Natural killer cell treated with Interleukin-12 subunit alpha and Interleukin-12 subunit beta and Interleukin-15 and Interleukin-18, amount 100 ng/mL, for 72 hours (primary cell): ENCODE measurements at regions not wholly inside any gene's neighbourhood (a gene's known extent, or its start where the extent isn't known, plus 50 kb on each side); places are given as distances from the start of the nearest gene placed in this dataset.
A peak's percentile ranks its signal among the peaks of the same experiment; 100 is the strongest.

ENCODE experiments used
- ATAC-seq, 2 donors: fragments of 150-1000 bp; cut with Tn5 transposase in 1 of 2; sonication (Bioruptor Pico), chemical (Tn5 transposase) in 1 of 2; 2 replicates each; pipeline ENCODE4 v1.10.0; 2021
- DNase-seq: peaks from one replicate; pipeline ENCODE4 v3.0.0; 2022; ENCODE audit warnings: low spot score
- H3K27ac Mint-ChIP-seq, 2 donors: 1 replicate in 1 of 2; 2 replicates in 1 of 2; pipeline ENCODE4 v1.8.0; 2022; ENCODE audit warnings: mixed read lengths in 2 of 2, mild to moderate bottlenecking in 1 of 2, moderate library complexity in 1 of 2
- H3K27me3 Mint-ChIP-seq, 2 donors: 1 replicate in 1 of 2; 2 replicates in 1 of 2; pipeline ENCODE4 v1.8.0; 2022; ENCODE audit warnings: mixed read lengths in 2 of 2
- H3K36me3 Mint-ChIP-seq: one replicate; pipeline ENCODE4 v1.8.0; 2022; ENCODE audit warnings: mixed read lengths
- H3K4me1 Mint-ChIP-seq, 2 donors: 1 replicate in 1 of 2; 2 replicates in 1 of 2; pipeline ENCODE4 v1.8.0; 2022; ENCODE audit warnings: low read depth in 2 of 2, mixed read lengths in 2 of 2, mild to moderate bottlenecking in 1 of 2
- H3K4me3 Mint-ChIP-seq: one replicate; pipeline ENCODE4 v1.8.0; 2022; ENCODE audit warnings: mixed read lengths
- H3K9me3 Mint-ChIP-seq: 2 replicates; pipeline ENCODE4 v1.8.0; 2022; ENCODE audit warnings: mixed read lengths

DNA sequence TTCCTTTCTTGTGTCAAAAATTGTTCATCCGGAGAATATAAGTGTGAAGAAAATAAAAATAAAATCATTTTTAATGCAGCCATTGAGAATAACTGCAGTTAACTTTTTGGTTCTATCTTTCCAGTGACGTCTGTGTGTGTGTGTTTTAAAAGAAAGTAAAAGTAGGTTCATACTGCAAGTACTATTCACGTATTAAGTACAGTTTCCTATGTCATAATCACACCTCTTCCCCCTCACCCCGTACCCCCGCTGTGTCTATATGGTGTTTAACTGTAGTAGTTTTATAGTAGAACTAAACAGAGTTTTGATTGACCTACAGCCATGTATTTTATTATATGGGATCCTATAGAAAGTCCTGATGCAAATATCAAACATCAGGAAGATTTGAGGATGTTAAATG lies 78.5 kb upstream of the CLCN4 start:
- Mint-ChIP-seq H3K36me3 (no peaks in the 10 kb centered on the region), H3K4me1 (peaks cover 5 to 7% of the 10 kb centered on the region in 2 donors), H3K9me3 (no peaks in the 10 kb centered on the region), H3K4me3 (no peak overlapping the region), H3K27me3 (no peaks in the 10 kb centered on the region), H3K27ac (peak overlapping the region in 1 of 2 donors; percentile 33)
- DNase-seq = no peak
- ATAC-seq = no peak

- peaks cover 8 to 9% of the 10 kb centered on the region in 2 donors for H3K4me1 Mint-ChIP-seq
- no peak overlapping the region for H3K4me3 Mint-ChIP-seq
- H3K27me3 Mint-ChIP-seq = no peaks in the 10 kb centered on the region
- ATAC-seq (no peak), DNase-seq (no peak)
- H3K27ac Mint-ChIP-seq = no peak overlapping the region
- H3K36me3 Mint-ChIP-seq = no peaks in the 10 kb centered on the region
- no peaks in the 10 kb centered on the region for H3K9me3 Mint-ChIP-seq
These were observed 77.5 kb upstream of the CLCN4 start for GRCh38 chrX:10079231-10079630.

DNA sequence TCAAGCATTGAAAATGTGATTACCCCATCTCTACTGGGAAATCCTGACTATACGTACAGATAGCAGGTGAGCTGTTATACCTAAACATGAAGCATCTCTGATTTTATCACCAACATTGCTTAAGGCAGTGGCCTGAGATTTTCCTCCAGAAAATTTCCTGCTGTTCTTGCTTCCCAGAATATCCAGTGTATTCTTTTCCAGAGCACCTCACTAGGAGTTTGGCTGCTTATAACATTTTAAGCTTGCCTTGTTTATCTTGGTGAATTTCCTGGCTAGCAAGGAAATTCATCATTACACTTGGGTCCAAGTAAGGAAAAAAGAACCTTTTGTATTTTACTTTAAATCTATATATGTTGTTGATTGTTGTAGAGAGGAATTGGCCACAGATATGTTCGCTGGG lies 73.0 kb upstream of the CLCN4 start:
- Mint-ChIP-seq H3K4me3 (peak overlapping the region; percentile 38), H3K4me1 (peaks cover 19 to 24% of the 10 kb centered on the region in 2 donors), H3K27me3 (peaks cover 0 to 3% of the 10 kb centered on the region in 2 donors), H3K9me3 (no peaks in the 10 kb centered on the region), H3K27ac (peak overlapping the region in 1 of 2 donors; percentile 91), H3K36me3 (no peaks in the 10 kb centered on the region)
- ATAC-seq = no peak
- DNase-seq = no peak

- DNase-seq = no peak
- H3K4me3 Mint-ChIP-seq = peak overlapping the region; percentile 42
These were observed 71.6 kb upstream of the CLCN4 start for GRCh38 chrX:10085223-10085622.

GRCh38 chrX:10086676-10087075 lies 70.1 kb upstream of the CLCN4 start:
- DNase-seq (no peak), ATAC-seq (no peak)
- H3K4me3 Mint-ChIP-seq = peak overlapping the region; percentile 60
- H3K27ac Mint-ChIP-seq = peak overlapping the region; percentile 55 to 87
- H3K36me3 Mint-ChIP-seq = no peaks in the 10 kb centered on the region
- peaks cover 24% of the 10 kb centered on the region in 2 donors for H3K4me1 Mint-ChIP-seq
- H3K27me3 Mint-ChIP-seq = peaks cover 0 to 3% of the 10 kb centered on the region in 2 donors
- no peaks in the 10 kb centered on the region for H3K9me3 Mint-ChIP-seq

More at GRCh38 chrX:10085223-10085622, 71.6 kb upstream of the CLCN4 start:
- Mint-ChIP-seq H3K36me3 (no peaks in the 10 kb centered on the region), H3K27ac (peak overlapping the region; percentile 62 to 87), H3K9me3 (no peaks in the 10 kb centered on the region), H3K4me1 (peaks cover 19 to 24% of the 10 kb centered on the region in 2 donors), H3K27me3 (peaks cover 0 to 3% of the 10 kb centered on the region in 2 donors)
- peak; percentile 73 to 80 for ATAC-seq

- H3K27ac Mint-ChIP-seq = peak overlapping the region; percentile 55 to 87
These were observed 69.4 kb upstream of the CLCN4 start for GRCh38 chrX:10087391-10087790.

DNA sequence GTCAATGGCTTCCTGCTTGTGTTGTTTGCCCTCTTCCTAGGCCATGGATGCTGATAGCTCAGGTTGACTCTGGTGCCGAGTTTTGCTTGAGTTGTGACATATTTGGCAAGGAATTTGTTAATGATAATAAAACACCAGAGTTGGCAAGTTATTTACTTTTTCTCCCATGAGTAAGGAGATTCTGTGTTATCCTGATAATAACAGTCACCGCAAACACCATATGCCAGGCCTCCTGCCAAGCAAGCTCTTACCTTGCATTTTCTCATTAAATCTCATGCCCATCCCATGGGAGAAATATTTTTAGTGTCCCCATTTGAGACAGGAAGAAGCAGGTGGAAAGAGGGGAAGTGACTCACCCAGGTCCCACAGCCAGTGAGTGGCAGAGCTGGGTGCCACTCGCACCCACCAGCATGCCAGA lies 67.4 kb upstream of the CLCN4 start:
- Mint-ChIP-seq H3K4me1 (peaks cover 13 to 15% of the 10 kb centered on the region in 2 donors), H3K36me3 (no peaks in the 10 kb centered on the region), H3K27me3 (peaks cover 0 to 2% of the 10 kb centered on the region in 2 donors), H3K9me3 (no peaks in the 10 kb centered on the region), H3K27ac (no peak overlapping the region), H3K4me3 (no peak overlapping the region)
- no peak for DNase-seq
- no peak for ATAC-seq

More at GRCh38 chrX:10087391-10087790, 69.4 kb upstream of the CLCN4 start:
- no peak for DNase-seq
- peaks cover 0 to 3% of the 10 kb centered on the region in 2 donors for H3K27me3 Mint-ChIP-seq
- no peaks in the 10 kb centered on the region for H3K9me3 Mint-ChIP-seq
- no peak for ATAC-seq
- H3K4me3 Mint-ChIP-seq = no peak overlapping the region
- H3K36me3 Mint-ChIP-seq = no peaks in the 10 kb centered on the region
- H3K4me1 Mint-ChIP-seq = peaks cover 24% of the 10 kb centered on the region in 2 donors

DNA sequence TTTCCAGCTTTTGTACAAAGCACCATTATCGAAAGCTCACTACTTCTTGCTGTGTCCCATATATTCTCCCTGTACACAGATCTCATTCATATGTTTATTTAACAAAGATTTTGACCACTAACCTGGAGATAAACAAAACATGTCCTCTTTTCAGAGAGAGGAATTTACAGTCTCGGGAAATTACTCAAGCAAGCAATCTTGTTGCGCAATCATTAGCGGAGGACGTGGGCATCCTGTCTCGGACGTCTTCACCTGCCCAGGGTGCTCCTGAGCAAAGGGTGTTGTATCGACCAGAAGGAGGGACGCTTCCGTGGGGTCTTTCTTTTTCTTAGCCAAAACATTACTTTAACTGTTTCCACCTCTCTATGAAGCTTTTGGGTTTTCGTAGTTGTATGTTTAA lies 66.5 kb upstream of the CLCN4 start:
- ATAC-seq (no peak), DNase-seq (no peak)
- Mint-ChIP-seq H3K36me3 (no peaks in the 10 kb centered on the region), H3K4me1 (peaks cover 8 to 9% of the 10 kb centered on the region in 2 donors), H3K27ac (no peak overlapping the region), H3K4me3 (no peak overlapping the region), H3K27me3 (no peaks in the 10 kb centered on the region), H3K9me3 (no peaks in the 10 kb centered on the region)

GRCh38 chrX:10095246-10095645 lies 61.5 kb upstream of the CLCN4 start:
- Mint-ChIP-seq H3K4me3 (no peak overlapping the region), H3K27ac (no peak overlapping the region), H3K4me1 (peaks cover 25 to 29% of the 10 kb centered on the region in 2 donors), H3K36me3 (no peaks in the 10 kb centered on the region), H3K27me3 (no peaks in the 10 kb centered on the region), H3K9me3 (no peaks in the 10 kb centered on the region)
- no peak for DNase-seq
- no peak for ATAC-seq

DNA sequence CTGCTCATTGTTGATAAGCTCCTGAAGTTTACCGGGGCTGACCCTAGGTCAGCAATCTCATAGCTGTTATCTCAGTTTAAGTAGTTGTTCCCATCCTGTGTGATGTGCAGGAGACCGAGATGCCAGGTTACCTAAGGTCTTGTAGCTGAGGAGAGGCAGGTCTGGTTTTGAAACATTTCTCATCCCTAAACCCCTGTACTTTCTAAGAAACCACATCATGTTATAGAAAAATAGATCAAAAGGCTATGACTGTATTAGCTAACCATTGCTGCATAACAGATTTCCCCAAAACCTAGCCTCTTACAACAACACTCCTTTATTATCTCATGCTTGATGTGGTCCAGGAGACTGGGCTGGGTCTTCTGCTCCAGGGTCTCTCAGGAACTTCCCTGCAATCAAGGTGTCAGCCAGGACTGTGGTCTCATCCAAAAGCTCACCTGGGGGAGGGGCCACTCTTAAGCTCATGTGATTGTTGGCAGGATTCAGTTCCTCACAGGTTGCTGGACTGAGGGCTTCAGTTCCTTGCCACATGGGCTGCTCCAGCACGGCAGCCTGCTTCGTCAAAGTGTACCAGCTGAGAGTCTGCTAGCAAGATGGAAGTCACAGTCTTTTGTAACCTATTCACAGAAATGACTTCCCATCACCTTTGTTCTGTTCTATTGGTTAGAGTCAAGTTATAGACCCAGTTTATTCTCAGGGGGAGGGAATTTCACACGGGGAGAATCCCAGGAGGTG lies 60.9 kb upstream of the CLCN4 start:
- DNase-seq = no peak
- Mint-ChIP-seq H3K27me3 (no peaks in the 10 kb centered on the region), H3K36me3 (no peaks in the 10 kb centered on the region), H3K4me3 (peak overlapping the region; percentile 23), H3K4me1 (peaks cover 25 to 30% of the 10 kb centered on the region in 2 donors), H3K9me3 (no peaks in the 10 kb centered on the region), H3K27ac (peak overlapping the region; percentile 69 to 97)
- no peak for ATAC-seq

DNA sequence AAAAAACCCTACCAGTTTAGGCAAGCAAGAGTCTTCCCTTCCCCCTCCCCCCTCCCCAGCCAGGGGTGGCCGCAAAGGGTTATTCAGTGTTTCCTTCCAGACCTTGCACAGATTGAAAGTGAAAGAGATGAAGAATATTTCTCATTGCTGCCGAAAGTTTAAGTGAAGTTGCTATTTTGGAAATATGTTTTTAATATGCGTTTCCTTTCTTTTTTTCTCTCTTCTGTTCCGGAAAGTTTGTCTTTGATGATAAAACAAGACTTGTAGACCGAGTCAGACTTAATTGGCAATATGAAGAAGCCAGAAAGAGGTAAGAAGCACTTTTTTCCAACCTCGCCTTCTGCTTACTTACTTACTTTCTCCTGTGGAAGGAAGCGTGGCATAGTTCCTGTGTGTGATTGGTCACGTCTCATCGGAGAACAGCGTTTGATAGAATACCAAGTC lies 58.5 kb upstream of the CLCN4 start:
- Mint-ChIP-seq H3K9me3 (no peaks in the 10 kb centered on the region), H3K27me3 (no peaks in the 10 kb centered on the region), H3K36me3 (no peaks in the 10 kb centered on the region), H3K4me1 (peaks cover 25 to 33% of the 10 kb centered on the region in 2 donors), H3K27ac (peak overlapping the region; percentile 94 to 97), H3K4me3 (peak overlapping the region; percentile 93)
- ATAC-seq (peak; percentile 83 to 85), DNase-seq (no peak)

- no peaks in the 10 kb centered on the region for H3K36me3 Mint-ChIP-seq
- no peak for ATAC-seq
These were observed 57.4 kb upstream of the CLCN4 start for GRCh38 chrX:10099411-10099810.

GRCh38 chrX:10101269-10101668 lies 55.5 kb upstream of the CLCN4 start:
- ATAC-seq = no peak

More at GRCh38 chrX:10099411-10099810, 57.4 kb upstream of the CLCN4 start:
- Mint-ChIP-seq H3K27me3 (no peaks in the 10 kb centered on the region), H3K9me3 (no peaks in the 10 kb centered on the region), H3K4me3 (peak overlapping the region; percentile 93), H3K4me1 (peaks cover 25 to 33% of the 10 kb centered on the region in 2 donors), H3K27ac (peak overlapping the region; percentile 94 to 97)
- DNase-seq = no peak

DNA sequence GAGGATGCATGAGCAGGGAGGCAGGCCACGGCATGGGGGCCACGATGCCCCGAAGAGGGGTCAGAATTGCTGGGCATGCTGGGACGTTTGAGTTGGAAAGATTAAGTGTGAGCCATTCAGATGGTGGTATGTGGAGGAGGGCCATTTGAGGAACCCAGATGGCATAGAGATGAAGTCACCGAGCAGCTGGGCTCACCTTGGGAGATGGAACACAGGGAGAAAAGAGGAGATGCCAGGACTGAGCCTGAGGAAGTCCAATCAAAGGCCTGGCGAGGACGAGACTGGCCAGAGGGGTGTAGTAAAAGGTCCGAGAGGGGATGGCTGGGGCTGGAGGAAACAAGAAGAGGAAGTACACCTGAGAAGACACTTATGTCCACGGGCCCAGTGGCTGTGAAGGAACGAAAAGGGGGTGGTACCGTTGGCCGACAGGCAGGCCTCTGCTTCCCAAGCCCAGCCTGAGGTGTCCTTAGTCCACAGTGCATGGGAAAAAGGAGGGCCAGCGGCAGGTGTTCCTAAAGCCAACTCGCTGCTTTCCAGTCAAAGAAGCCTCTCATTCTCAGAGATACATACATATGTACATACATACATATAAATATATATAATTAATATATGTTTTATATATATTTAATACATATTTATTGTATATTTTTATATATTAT lies 54.6 kb upstream of the CLCN4 start:
- peak; percentile 12 for DNase-seq
- Mint-ChIP-seq H3K27me3 (no peaks in the 10 kb centered on the region), H3K4me1 (peaks cover 16 to 23% of the 10 kb centered on the region in 2 donors), H3K4me3 (no peak overlapping the region), H3K9me3 (no peaks in the 10 kb centered on the region), H3K27ac (no peak overlapping the region), H3K36me3 (no peaks in the 10 kb centered on the region)
- no peak for ATAC-seq

More at GRCh38 chrX:10101269-10101668, 55.5 kb upstream of the CLCN4 start:
- Mint-ChIP-seq H3K4me1 (peaks cover 20 to 26% of the 10 kb centered on the region in 2 donors), H3K27ac (no peak overlapping the region), H3K4me3 (no peak overlapping the region), H3K36me3 (no peaks in the 10 kb centered on the region), H3K27me3 (no peaks in the 10 kb centered on the region), H3K9me3 (no peaks in the 10 kb centered on the region)
- no peak for DNase-seq
